Tibial nerve (tissue), 4 donors: ENCODE measurements at regions not wholly inside any gene's neighbourhood (a gene's known extent, or its start where the extent isn't known, plus 50 kb on each side); places are given as distances from the start of the nearest gene placed in this dataset.

ENCODE experiments used
- EP300 ChIP-seq, 2 donors: sonication (generic); formaldehyde crosslinking; IDR thresholded peaks; one replicate each; pipeline ENCODE4 v1.6.1; 2017; ENCODE audit warnings: antibody characterized with exemption in 2 of 2, mild to moderate bottlenecking in 1 of 2
- TF ChIP-seq, protein P1 (sequence below), 5 experiments: fragments of 200-600 bp in 3 of 5; fragments of 450-650 bp in 2 of 5; sonication (generic) in 3 of 5; IDR thresholded peaks; one replicate each; pipeline ENCODE4 v1.5.1; 2016 to 2019; ENCODE audit warnings: antibody characterized with exemption in 5 of 5, mild to moderate bottlenecking in 3 of 5, moderate library complexity in 2 of 5

DNA sequence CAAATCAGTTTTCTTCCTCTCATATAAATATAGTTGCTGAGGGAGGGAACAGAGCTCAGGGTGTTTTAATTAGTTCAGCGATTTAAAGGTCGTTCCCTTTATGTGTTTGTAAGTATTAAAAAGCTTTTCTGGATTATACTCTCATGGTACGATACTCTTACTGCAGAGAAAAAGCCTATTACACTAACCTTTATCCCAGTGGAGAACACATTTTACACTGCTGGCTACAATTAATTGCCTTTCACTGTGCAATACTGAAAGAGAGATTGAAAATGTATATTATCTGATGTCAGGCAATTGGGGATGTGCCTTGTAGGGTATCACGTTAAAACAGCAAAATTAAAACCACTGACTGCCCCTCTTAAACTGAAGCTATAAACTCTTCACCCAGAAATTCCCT is 526.9 kb upstream of the SGCG start:
- TF ChIP-seq, protein P1, sequence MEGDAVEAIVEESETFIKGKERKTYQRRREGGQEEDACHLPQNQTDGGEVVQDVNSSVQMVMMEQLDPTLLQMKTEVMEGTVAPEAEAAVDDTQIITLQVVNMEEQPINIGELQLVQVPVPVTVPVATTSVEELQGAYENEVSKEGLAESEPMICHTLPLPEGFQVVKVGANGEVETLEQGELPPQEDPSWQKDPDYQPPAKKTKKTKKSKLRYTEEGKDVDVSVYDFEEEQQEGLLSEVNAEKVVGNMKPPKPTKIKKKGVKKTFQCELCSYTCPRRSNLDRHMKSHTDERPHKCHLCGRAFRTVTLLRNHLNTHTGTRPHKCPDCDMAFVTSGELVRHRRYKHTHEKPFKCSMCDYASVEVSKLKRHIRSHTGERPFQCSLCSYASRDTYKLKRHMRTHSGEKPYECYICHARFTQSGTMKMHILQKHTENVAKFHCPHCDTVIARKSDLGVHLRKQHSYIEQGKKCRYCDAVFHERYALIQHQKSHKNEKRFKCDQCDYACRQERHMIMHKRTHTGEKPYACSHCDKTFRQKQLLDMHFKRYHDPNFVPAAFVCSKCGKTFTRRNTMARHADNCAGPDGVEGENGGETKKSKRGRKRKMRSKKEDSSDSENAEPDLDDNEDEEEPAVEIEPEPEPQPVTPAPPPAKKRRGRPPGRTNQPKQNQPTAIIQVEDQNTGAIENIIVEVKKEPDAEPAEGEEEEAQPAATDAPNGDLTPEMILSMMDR (IDR thresholded peaks at IDR 0.05) = no peak
- no peak for TF ChIP-seq EP300 (IDR thresholded peaks at IDR 0.05)
